Gastroesophageal sphincter (tissue), 4 donors: ENCODE measurements at regions not wholly inside any gene's neighbourhood (a gene's known extent, or its start where the extent isn't known, plus 50 kb on each side); places are given as distances from the start of the nearest gene placed in this dataset.

Experiments used
- ATAC-seq: fragments of 150-250 bp; one replicate; pipeline ENCODE4 v1.9.1; 2016; ENCODE audit warnings: mild to moderate bottlenecking, moderate library complexity
- H3K27ac ChIP-seq, 4 donors: fragments of 200-600 bp; sonication (generic) in 3 of 4; 1 replicate in 3 of 4; 2 replicates in 1 of 4; pipeline ENCODE4 v1.5.1; 2016 to 2019
- H3K27me3 ChIP-seq: fragments of 200-600 bp; sonication (generic); one replicate; pipeline ENCODE4 v1.5.1; 2019
- H3K36me3 ChIP-seq, 2 donors: fragments of 200-600 bp; sonication (generic); one replicate each; pipeline ENCODE4 v1.5.1; 2019; ENCODE audit warnings: control low read depth in 1 of 2
- H3K4me1 ChIP-seq, 3 donors: fragments of 200-600 bp; sonication (generic); 1 replicate in 2 of 3; 2 replicates in 1 of 3; pipeline ENCODE4 v1.5.1; 2016 to 2019; ENCODE audit warnings: control low read depth in 2 of 3
- H3K4me3 ChIP-seq, 2 donors: fragments of 200-600 bp; sonication (generic); one replicate each; pipeline ENCODE4 v1.5.1; 2019; ENCODE audit warnings: mild to moderate bottlenecking in 1 of 2, moderate library complexity in 1 of 2
- H3K9me3 ChIP-seq, 3 donors: fragments of 200-600 bp; sonication (generic); one replicate each; pipeline ENCODE4 v1.5.1; 2017 to 2019; ENCODE audit warnings: control low read depth in 2 of 3
- EP300 ChIP-seq: sonication (generic); formaldehyde crosslinking; IDR thresholded peaks from one replicate; pipeline ENCODE4 v1.6.1; 2017; ENCODE audit warnings: antibody characterized with exemption, mild to moderate bottlenecking
- POLR2A ChIP-seq, 2 donors: fragments of 450-650 bp; IDR thresholded peaks; one replicate each; pipeline ENCODE4 v1.6.1; 2017; ENCODE audit warnings: antibody characterized with exemption in 2 of 2, mild to moderate bottlenecking in 2 of 2, moderate library complexity in 1 of 2
- POLR2AphosphoS5 ChIP-seq: sonication (generic); formaldehyde crosslinking; IDR thresholded peaks from one replicate; pipeline ENCODE4 v1.6.1; 2017; ENCODE audit warnings: antibody characterized with exemption
- WGBS, 2 donors: methylation state at CpG; one replicate each; pipeline ENCODE4 v1.1.5; 2018; ENCODE audit warnings: low coverage in 1 of 2; 5-methylcytosine and 5-hydroxymethylcytosine counted together
- TF ChIP-seq, protein P1 (sequence below), 4 experiments: fragments of 200-600 bp in 2 of 4; fragments of 450-650 bp in 2 of 4; sonication (generic) in 1 of 4; IDR thresholded peaks; one replicate each; pipeline ENCODE4 v1.5.1; 2017 to 2019; ENCODE audit warnings: antibody characterized with exemption in 4 of 4, mild to moderate bottlenecking in 2 of 4, moderate library complexity in 2 of 4

GRCh38 chr5:27996665-27997064 is 958.3 kb upstream of the CDH9 start:
- ATAC-seq, result no peak
- TF ChIP-seq, protein P1, sequence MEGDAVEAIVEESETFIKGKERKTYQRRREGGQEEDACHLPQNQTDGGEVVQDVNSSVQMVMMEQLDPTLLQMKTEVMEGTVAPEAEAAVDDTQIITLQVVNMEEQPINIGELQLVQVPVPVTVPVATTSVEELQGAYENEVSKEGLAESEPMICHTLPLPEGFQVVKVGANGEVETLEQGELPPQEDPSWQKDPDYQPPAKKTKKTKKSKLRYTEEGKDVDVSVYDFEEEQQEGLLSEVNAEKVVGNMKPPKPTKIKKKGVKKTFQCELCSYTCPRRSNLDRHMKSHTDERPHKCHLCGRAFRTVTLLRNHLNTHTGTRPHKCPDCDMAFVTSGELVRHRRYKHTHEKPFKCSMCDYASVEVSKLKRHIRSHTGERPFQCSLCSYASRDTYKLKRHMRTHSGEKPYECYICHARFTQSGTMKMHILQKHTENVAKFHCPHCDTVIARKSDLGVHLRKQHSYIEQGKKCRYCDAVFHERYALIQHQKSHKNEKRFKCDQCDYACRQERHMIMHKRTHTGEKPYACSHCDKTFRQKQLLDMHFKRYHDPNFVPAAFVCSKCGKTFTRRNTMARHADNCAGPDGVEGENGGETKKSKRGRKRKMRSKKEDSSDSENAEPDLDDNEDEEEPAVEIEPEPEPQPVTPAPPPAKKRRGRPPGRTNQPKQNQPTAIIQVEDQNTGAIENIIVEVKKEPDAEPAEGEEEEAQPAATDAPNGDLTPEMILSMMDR (IDR thresholded peaks at IDR 0.05), result no peak
- TF ChIP-seq POLR2A (IDR thresholded peaks at IDR 0.05) (no peak), EP300 (no peak), POLR2AphosphoS5 (no peak)
- H3K4me1 ChIP-seq, result no peaks in the 10 kb centered on the region
- WGBS, 2 donors, result 0% methylated on average over 1 of the region's 1 CpG; no CpG with 5 or more reads in 1 of the 2 donors
- peaks cover 0 to 5% (median 0%) of the 10 kb centered on the region in 3 donors for H3K9me3 ChIP-seq
- no peaks in the 10 kb centered on the region for H3K36me3 ChIP-seq
- no peak overlapping the region for H3K4me3 ChIP-seq
- H3K27ac ChIP-seq, result no peak overlapping the region
- no peaks in the 10 kb centered on the region for H3K27me3 ChIP-seq

GRCh38 chr5:27995867-27996266 is 957.5 kb upstream of the CDH9 start:
- 77 to 80% methylated on average over 4 to 5 of the region's 5 CpGs for WGBS, 2 donors

DNA sequence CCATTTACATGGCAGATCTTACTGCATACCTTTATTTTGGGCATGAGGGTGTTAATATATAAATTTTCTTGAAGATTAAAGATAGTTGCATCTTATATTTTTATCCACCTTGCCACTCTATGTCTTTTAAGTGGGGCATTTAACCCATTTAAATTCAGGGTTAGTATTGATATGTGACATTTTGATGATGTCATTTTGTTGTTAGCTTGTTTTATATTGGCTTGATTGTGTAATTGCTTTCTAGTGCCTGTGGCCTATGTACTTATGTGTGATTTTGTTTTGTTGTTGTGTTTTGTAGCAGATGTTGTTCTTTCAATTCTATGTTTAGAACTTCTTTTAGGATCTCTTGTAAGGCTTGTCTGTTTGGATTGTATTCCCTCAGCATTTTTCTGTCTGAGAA is 939.9 kb upstream of the CDH9 start:
- ATAC-seq, result no peak
- H3K27me3 ChIP-seq, result no peaks in the 10 kb centered on the region
- no peaks in the 10 kb centered on the region for H3K4me1 ChIP-seq
- no peaks in the 10 kb centered on the region for H3K36me3 ChIP-seq
- no peaks in the 10 kb centered on the region for H3K9me3 ChIP-seq
- no peak overlapping the region for H3K27ac ChIP-seq
- TF ChIP-seq EP300 (no peak), POLR2A (IDR thresholded peaks at IDR 0.05) (no peak), POLR2AphosphoS5 (no peak)
- TF ChIP-seq, protein P1 (IDR thresholded peaks at IDR 0.05), result no peak
- H3K4me3 ChIP-seq, result no peak overlapping the region

More at GRCh38 chr5:27995867-27996266, 957.5 kb upstream of the CDH9 start:
- no peaks in the 10 kb centered on the region for H3K36me3 ChIP-seq
- no peaks in the 10 kb centered on the region for H3K4me1 ChIP-seq
- TF ChIP-seq, protein P1 (IDR thresholded peaks at IDR 0.05), result no peak
- no peak for TF ChIP-seq EP300
- no peak for TF ChIP-seq POLR2A (IDR thresholded peaks at IDR 0.05)
- no peak for TF ChIP-seq POLR2AphosphoS5
- ATAC-seq, result no peak
- no peak overlapping the region for H3K27ac ChIP-seq
- H3K4me3 ChIP-seq, result no peak overlapping the region
- no peaks in the 10 kb centered on the region for H3K27me3 ChIP-seq
- H3K9me3 ChIP-seq, result no peaks in the 10 kb centered on the region

DNA sequence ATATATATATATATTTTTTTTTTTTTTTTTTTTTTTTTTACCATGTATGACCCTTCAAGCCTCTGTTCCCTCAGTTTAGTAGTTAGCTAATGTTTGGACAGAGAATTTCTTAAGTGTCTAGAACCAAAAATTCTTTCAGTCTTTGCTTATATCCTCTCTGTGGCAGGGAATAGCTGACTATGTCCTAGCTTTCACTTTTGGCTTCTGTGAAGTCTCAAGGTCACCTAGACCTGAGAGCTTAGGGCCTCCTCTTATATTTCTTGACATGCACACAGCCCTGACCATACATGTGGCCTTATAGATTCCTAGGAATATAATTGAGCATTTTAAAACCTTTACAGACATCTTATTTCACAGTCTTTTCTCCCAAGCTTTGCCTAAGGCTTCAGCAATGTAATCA is 930.8 kb upstream of the CDH9 start:
- Histone ChIP-seq H3K4me3 (no peak overlapping the region), H3K4me1 (no peaks in the 10 kb centered on the region), H3K9me3 (peaks cover 0 to 22% (median 0%) of the 10 kb centered on the region in 3 donors), H3K27ac (no peak overlapping the region), H3K27me3 (no peaks in the 10 kb centered on the region), H3K36me3 (no peaks in the 10 kb centered on the region)
- TF ChIP-seq EP300 (no peak), POLR2A (IDR thresholded peaks at IDR 0.05) (no peak), POLR2AphosphoS5 (no peak)
- TF ChIP-seq, protein P1 (IDR thresholded peaks at IDR 0.05), result no peak
- no peak for ATAC-seq

DNA sequence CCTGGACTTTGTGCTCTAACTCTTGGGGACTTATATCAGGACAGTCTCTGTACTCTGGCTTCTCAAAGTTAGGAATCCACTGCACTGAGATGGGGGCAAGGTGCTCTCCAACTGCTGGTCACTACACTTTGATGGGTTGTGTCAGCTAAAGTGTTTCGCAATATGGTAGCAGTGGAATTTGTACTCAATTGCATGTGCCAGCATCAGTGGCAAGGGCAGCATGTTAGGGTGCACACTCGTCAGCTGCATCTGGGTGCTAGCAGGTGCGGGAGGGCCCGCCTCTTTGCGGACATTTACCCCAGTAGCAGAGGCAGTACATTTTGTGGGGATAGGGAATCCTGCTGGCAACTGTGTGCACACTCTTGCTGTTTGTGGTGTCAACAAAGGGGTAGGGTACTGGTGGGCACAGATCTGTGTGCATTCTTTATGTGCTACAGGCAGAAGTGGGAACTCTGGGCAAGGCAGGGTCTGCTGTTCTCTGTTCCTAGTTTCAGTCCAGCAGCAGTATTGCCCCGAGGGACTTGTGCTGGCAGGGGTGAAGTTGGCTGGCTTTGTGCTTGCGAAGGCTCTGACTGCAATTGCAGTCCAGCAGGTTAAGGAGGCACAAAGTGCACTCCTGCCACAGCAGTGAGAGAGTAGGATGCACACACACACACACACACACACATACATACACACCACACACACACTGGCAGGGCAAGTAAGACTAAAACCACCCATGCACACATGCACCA is 924.8 kb upstream of the CDH9 start:
- H3K27ac ChIP-seq, result no peak overlapping the region
- ATAC-seq, result no peak
- peaks cover 0 to 30% (median 0%) of the 10 kb centered on the region in 3 donors for H3K9me3 ChIP-seq
- no peaks in the 10 kb centered on the region for H3K4me1 ChIP-seq
- TF ChIP-seq EP300, result no peak
- TF ChIP-seq, protein P1 (IDR thresholded peaks at IDR 0.05), result no peak
- no peak for TF ChIP-seq POLR2A (IDR thresholded peaks at IDR 0.05)
- TF ChIP-seq POLR2AphosphoS5, result no peak
- H3K4me3 ChIP-seq, result no peak overlapping the region
- 100% methylated on average over 1 of the region's 7 CpGs; no CpG with 5 or more reads in 1 of the 2 donors for WGBS, 2 donors
- no peaks in the 10 kb centered on the region for H3K36me3 ChIP-seq
- H3K27me3 ChIP-seq, result no peaks in the 10 kb centered on the region
